K562 (cell line): ENCODE measurements at regions not wholly inside any gene's neighbourhood (a gene's known extent, or its start where the extent isn't known, plus 50 kb on each side); places are given as distances from the start of the nearest gene placed in this dataset.

Experiments used
- ATAC-seq: fragments of 200-7000 bp; cut with Tn5 transposase; 3 replicates; pipeline ENCODE4 v1.9.1; 2020; ENCODE audit warnings: moderate library complexity
- BruUV-seq: library from RNA; stranded (reverse); fragments of 400-500 nt; replicated peaks from 2 replicates; lab custom pipeline; 2021; lab: Mats Ljungman, UMichigan
- CTCF ChIA-PET: fragments of 300-600 bp; formaldehyde crosslinking; extraction: SDS; loops from one replicate; lab custom pipeline; 2021; ENCODE audit warnings: low intra/inter-chr PET ratio; lab: Yijun Ruan, JAX
- POLR2A ChIA-PET: fragments of 300-600, 350-650 bp; sonication (Branson Sonifier 250); formaldehyde crosslinking; extraction: SDS; loops from one replicate; lab custom pipeline; 2021; ENCODE audit warnings: antibody characterized with exemption, inconsistent platforms; lab: Yijun Ruan, JAX
- DNase-seq, 4 experiments: peaks; one replicate each; pipeline versions ENCODE4 v3.0.0 to v3.0.0-alpha.2; 2011 to 2018; ENCODE audit warnings: low spot score in 3 of 4, mixed read lengths in 3 of 4; ENCODE audit errors: extremely low read depth in 1 of 4
- FAIRE-seq: peaks from 2 replicates; lab custom pipeline; 2011; peaks lifted over from hg19 to GRCh38; lab: Jason Lieb, UNC
- H2AFZ ChIP-seq: 2 replicates; pipeline ENCODE4 v1.6.0; 2011; ENCODE audit warnings: low read depth, low read length, control low read depth, inconsistent platforms
- H3K27ac ChIP-seq: fragments of 200-600 bp; 3 replicates; pipeline ENCODE4 v1.8.0; 2011; ENCODE audit warnings: low read depth, mild to moderate bottlenecking, control low read depth, inconsistent platforms, low read length, moderate library complexity, mixed read lengths; ENCODE audit errors: extremely low read depth
- H3K27me3 ChIP-seq, 2 experiments: fragments of 300-600 bp in 1 of 2; 2 replicates in 1 of 2; 3 replicates in 1 of 2; pipeline versions ENCODE4 v1.6.0 to v1.8.0; 2011; ENCODE audit warnings: inconsistent platforms in 2 of 2, low read length in 2 of 2, mild to moderate bottlenecking in 1 of 2, mixed read lengths in 1 of 2, moderate library complexity in 1 of 2; ENCODE audit not compliant: control insufficient read depth in 2 of 2, insufficient read depth in 2 of 2
- H3K36me3 ChIP-seq: fragments of 300-600 bp; 3 replicates; pipeline ENCODE4 v1.8.0; 2011; ENCODE audit warnings: mild to moderate bottlenecking, low read length, inconsistent platforms; ENCODE audit not compliant: control insufficient read depth, insufficient read depth
- H3K4me1 ChIP-seq, 2 experiments: fragments of 200-600 bp in 1 of 2; replicated peaks in 1 of 2; 2 replicates in 1 of 2; 3 replicates in 1 of 2; pipeline versions ENCODE4 v1.5.1 to v1.8.0; 2011; ENCODE audit warnings: inconsistent platforms in 2 of 2, low read length in 2 of 2, mild to moderate bottlenecking in 1 of 2, mixed read lengths in 1 of 2, moderate library complexity in 1 of 2; ENCODE audit not compliant: control insufficient read depth in 2 of 2, insufficient read depth in 2 of 2
- H3K4me2 ChIP-seq: 2 replicates; pipeline ENCODE4 v1.6.1; 2011; ENCODE audit warnings: low read length, control low read depth, inconsistent platforms, mixed read lengths; ENCODE audit not compliant: insufficient read depth
- H3K4me3 ChIP-seq: fragments of 200-600 bp; sonication (generic), shearing (Covaris generic); 2 replicates; pipeline ENCODE4 v1.5.1; 2016; ENCODE audit warnings: control low read depth, inconsistent platforms
- H3K79me2 ChIP-seq: fragments of 200-600 bp; 3 replicates; pipeline ENCODE4 v1.8.0; 2011; ENCODE audit warnings: low read length, inconsistent platforms; ENCODE audit not compliant: control insufficient read depth, insufficient read depth
- H3K9ac ChIP-seq, 2 experiments: 2 replicates each; pipeline versions ENCODE4 v1.6.0 to v1.6.1; 2011; ENCODE audit warnings: low read depth in 2 of 2, low read length in 2 of 2, control low read depth in 1 of 2, inconsistent platforms in 1 of 2, mild to moderate bottlenecking in 1 of 2, mixed read lengths in 1 of 2; ENCODE audit not compliant: insufficient read depth in 1 of 2
- H3K9me1 ChIP-seq: one replicate; pipeline ENCODE4 v1.6.0; 2011; ENCODE audit warnings: inconsistent platforms, mild to moderate bottlenecking, low read length, moderate library complexity; ENCODE audit not compliant: control insufficient read depth, insufficient read depth
- H3K9me3 ChIP-seq: replicated peaks from 2 replicates; pipeline ENCODE4 v1.5.1; 2011; ENCODE audit warnings: low read depth, low read length, inconsistent platforms; ENCODE audit not compliant: control insufficient read depth, insufficient read depth
- H4K20me1 ChIP-seq: replicated peaks from 2 replicates; pipeline ENCODE4 v1.6.1; 2011; ENCODE audit warnings: low read length, inconsistent platforms, mixed read lengths; ENCODE audit not compliant: control insufficient read depth, insufficient read depth
- BDP1 ChIP-seq: IDR thresholded peaks from 3 replicates; pipeline ENCODE4 v1.6.1; 2011; ENCODE audit not compliant: insufficient read length, insufficient read depth
- COPS2 ChIP-seq: fragments of 450-650 bp; conservative IDR thresholded peaks from 2 replicates; pipeline ENCODE4 v1.6.1; 2016; ENCODE audit warnings: mild to moderate bottlenecking, moderate library complexity
- CSDE1 ChIP-seq, 2 experiments: fragments of 450-650 bp; IDR thresholded peaks; 2 replicates each; pipeline ENCODE4 v1.6.1; 2016; ENCODE audit warnings: mild to moderate bottlenecking in 1 of 2
- HDGF ChIP-seq: fragments of 450-650 bp; IDR thresholded peaks from 2 replicates; pipeline ENCODE4 v1.6.1; 2016
- LCOR ChIP-seq: sonication (generic); formaldehyde crosslinking; IDR thresholded peaks from 2 replicates; pipeline ENCODE4 v1.8.0; 2022; ENCODE audit warnings: mild to moderate bottlenecking, missing genetic modification reagents
- NR2F6 ChIP-seq: fragments of 450-650 bp; formaldehyde crosslinking; IDR thresholded peaks from 2 replicates; pipeline ENCODE4 v1.4.0; 2020; ENCODE audit warnings: mild to moderate bottlenecking
- POLR2A ChIP-seq: fragments of 450-650 bp; conservative IDR thresholded peaks from 2 replicates; pipeline ENCODE4 v1.6.1; 2016
- RBFOX2 ChIP-seq: fragments of 200-400 bp; formaldehyde crosslinking; IDR thresholded peaks from 2 replicates; pipeline ENCODE4 v1.6.1; 2017; ENCODE audit warnings: low read depth, mild to moderate bottlenecking, low read length, moderate library complexity
- SMAD4 ChIP-seq: fragments of 250-450 bp; sonication (Bioruptor Pico); conservative IDR thresholded peaks from 2 replicates; pipeline ENCODE4 v1.8.0; 2021; ENCODE audit warnings: inconsistent platforms, mild to moderate bottlenecking, moderate library complexity
- WGBS: fragments of 100-300 bp; shearing (Covaris generic); methylation state at CpG from one replicate; pipeline ENCODE4 v1.1.6; 2016; ENCODE audit warnings: low coverage, mixed read lengths; ENCODE audit not compliant: insufficient coverage; ENCODE audit errors: missing lambda C conversion rate; 5-methylcytosine and 5-hydroxymethylcytosine counted together
- in situ Hi-C: fragments of 300-500 bp; cut with MboI; formaldehyde crosslinking; loops from 4 replicates; pipeline ENCODE4 v1.15.0; 2018; ENCODE audit warnings: inconsistent platforms, mixed read lengths
- intact Hi-C: fragments of 100-400 bp; cut with micrococcal nuclease; formaldehyde crosslinking; loops from 2 replicates; pipeline ENCODE4 v1.14.2; 2022
- TF ChIP-seq, protein P1 (sequence below): fragments of 250-450 bp; sonication (Bioruptor Pico); IDR thresholded peaks from 2 replicates; pipeline ENCODE4 v1.4.0; 2020; ENCODE audit warnings: borderline replicate concordance
- TF ChIP-seq, protein P2 (sequence below): sonication (generic); formaldehyde crosslinking; IDR thresholded peaks from 2 replicates; pipeline ENCODE4 v1.8.0; 2022; ENCODE audit warnings: mild to moderate bottlenecking, missing genetic modification reagents, borderline replicate concordance
- TF ChIP-seq, protein P3 (sequence below): fragments of 450-650 bp; IDR thresholded peaks from 2 replicates; pipeline ENCODE4 v1.6.1; 2016; ENCODE audit warnings: missing biosample characterization, missing genetic modification characterization
- TF ChIP-seq, protein P4 (sequence below): fragments of 450-650 bp; formaldehyde crosslinking; IDR thresholded peaks from 2 replicates; pipeline ENCODE4 v1.4.0; 2020; ENCODE audit warnings: mild to moderate bottlenecking, mixed read lengths
- TF ChIP-seq, protein P5 (sequence below): fragments of 250-450 bp; sonication (Bioruptor Pico); IDR thresholded peaks from 2 replicates; pipeline ENCODE4 v1.8.0; 2022; ENCODE audit warnings: inconsistent platforms

DNA sequence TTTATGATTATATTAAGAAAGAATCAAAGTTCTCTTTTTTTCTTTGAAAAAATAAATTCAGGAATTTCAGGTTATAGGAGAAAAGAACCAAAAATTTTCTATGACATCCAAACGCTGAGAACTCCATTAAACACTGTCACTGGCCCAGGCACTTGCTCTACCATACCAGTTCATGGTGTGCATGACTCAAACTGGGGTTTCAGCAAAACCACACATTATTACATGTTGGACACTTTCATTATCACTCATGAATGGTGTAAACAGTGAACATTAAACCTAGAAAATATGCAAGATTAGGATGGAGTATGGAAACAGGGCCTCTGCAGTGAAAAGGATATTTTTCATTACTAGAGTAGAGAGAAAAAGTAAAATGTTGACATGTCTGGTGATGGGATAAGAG, 369.9 kb upstream of the FAM174A start:
- H3K9ac ChIP-seq, result no peak overlapping the region
- H2AFZ ChIP-seq, result no peak overlapping the region
- 0% methylated on average over 1 of the region's 1 CpG for WGBS
- no peak for FAIRE-seq
- intact Hi-C loops (no loop called here), in situ Hi-C loops (no loop called here)
- no peak overlapping the region for H3K4me2 ChIP-seq
- no peak for TF ChIP-seq NR2F6 (CRISPR knock-in tag)
- no peak for TF ChIP-seq HDGF
- TF ChIP-seq LCOR (CRISPR knock-in tag), result no peak
- TF ChIP-seq POLR2A, result no peak
- TF ChIP-seq BDP1, result no peak
- TF ChIP-seq, protein P1, sequence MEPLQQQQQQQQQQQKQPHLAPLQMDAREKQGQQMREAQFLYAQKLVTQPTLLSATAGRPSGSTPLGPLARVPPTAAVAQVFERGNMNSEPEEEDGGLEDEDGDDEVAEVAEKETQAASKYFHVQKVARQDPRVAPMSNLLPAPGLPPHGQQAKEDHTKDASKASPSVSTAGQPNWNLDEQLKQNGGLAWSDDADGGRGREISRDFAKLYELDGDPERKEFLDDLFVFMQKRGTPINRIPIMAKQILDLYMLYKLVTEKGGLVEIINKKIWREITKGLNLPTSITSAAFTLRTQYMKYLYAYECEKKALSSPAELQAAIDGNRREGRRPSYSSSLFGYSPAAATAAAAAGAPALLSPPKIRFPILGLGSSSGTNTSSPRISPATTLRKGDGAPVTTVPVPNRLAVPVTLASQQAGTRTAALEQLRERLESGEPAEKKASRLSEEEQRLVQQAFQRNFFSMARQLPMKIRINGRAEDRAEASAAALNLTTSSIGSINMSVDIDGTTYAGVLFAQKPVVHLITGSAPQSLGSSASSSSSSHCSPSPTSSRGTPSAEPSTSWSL, result no peak
- no peak for TF ChIP-seq COPS2
- TF ChIP-seq, protein P2, sequence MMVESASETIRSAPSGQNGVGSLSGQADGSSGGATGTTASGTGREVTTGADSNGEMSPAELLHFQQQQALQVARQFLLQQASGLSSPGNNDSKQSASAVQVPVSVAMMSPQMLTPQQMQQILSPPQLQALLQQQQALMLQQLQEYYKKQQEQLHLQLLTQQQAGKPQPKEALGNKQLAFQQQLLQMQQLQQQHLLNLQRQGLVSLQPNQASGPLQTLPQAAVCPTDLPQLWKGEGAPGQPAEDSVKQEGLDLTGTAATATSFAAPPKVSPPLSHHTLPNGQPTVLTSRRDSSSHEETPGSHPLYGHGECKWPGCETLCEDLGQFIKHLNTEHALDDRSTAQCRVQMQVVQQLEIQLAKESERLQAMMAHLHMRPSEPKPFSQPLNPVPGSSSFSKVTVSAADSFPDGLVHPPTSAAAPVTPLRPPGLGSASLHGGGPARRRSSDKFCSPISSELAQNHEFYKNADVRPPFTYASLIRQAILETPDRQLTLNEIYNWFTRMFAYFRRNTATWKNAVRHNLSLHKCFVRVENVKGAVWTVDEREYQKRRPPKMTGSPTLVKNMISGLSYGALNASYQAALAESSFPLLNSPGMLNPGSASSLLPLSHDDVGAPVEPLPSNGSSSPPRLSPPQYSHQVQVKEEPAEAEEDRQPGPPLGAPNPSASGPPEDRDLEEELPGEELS (CRISPR knock-in tag), result no peak
- TF ChIP-seq CSDE1 (IDR thresholded peaks at IDR 0.05), result no peak
- TF ChIP-seq, protein P3, sequence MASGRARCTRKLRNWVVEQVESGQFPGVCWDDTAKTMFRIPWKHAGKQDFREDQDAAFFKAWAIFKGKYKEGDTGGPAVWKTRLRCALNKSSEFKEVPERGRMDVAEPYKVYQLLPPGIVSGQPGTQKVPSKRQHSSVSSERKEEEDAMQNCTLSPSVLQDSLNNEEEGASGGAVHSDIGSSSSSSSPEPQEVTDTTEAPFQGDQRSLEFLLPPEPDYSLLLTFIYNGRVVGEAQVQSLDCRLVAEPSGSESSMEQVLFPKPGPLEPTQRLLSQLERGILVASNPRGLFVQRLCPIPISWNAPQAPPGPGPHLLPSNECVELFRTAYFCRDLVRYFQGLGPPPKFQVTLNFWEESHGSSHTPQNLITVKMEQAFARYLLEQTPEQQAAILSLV (tag), result no peak
- TF ChIP-seq RBFOX2, result no peak
- TF ChIP-seq, protein P4, sequence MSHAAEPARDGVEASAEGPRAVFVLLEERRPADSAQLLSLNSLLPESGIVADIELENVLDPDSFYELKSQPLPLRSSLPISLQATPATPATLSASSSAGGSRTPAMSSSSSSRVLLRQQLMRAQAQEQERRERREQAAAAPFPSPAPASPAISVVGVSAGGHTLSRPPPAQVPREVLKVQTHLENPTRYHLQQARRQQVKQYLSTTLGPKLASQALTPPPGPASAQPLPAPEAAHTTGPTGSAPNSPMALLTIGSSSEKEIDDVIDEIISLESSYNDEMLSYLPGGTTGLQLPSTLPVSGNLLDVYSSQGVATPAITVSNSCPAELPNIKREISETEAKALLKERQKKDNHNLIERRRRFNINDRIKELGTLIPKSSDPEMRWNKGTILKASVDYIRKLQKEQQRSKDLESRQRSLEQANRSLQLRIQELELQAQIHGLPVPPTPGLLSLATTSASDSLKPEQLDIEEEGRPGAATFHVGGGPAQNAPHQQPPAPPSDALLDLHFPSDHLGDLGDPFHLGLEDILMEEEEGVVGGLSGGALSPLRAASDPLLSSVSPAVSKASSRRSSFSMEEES, result no peak
- TF ChIP-seq, protein P5, sequence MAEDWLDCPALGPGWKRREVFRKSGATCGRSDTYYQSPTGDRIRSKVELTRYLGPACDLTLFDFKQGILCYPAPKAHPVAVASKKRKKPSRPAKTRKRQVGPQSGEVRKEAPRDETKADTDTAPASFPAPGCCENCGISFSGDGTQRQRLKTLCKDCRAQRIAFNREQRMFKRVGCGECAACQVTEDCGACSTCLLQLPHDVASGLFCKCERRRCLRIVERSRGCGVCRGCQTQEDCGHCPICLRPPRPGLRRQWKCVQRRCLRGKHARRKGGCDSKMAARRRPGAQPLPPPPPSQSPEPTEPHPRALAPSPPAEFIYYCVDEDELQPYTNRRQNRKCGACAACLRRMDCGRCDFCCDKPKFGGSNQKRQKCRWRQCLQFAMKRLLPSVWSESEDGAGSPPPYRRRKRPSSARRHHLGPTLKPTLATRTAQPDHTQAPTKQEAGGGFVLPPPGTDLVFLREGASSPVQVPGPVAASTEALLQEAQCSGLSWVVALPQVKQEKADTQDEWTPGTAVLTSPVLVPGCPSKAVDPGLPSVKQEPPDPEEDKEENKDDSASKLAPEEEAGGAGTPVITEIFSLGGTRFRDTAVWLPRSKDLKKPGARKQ (CRISPR knock-in tag), result no peak
- no peak for TF ChIP-seq SMAD4 (CRISPR knock-in tag)
- H3K9me1 ChIP-seq, result no peaks in the 10 kb centered on the region
- no peak for DNase-seq
- H3K9me3 ChIP-seq, result peaks cover 2% of the 10 kb centered on the region; the same call in 1 of the 2 replicates
- H3K4me1 ChIP-seq, result no peaks in the 10 kb centered on the region
- ATAC-seq, result no peak
- ChIA-PET CTCF (no interaction called here), POLR2A (no interaction called here)
- BruUV-seq, result no TSS peak
- no peaks in the 10 kb centered on the region for H3K27me3 ChIP-seq
- no peaks in the 10 kb centered on the region for H3K36me3 ChIP-seq
- no peak overlapping the region for H3K4me3 ChIP-seq
- H3K79me2 ChIP-seq, result no peaks in the 10 kb centered on the region
- no peak overlapping the region for H3K27ac ChIP-seq
- no peaks in the 10 kb centered on the region for H4K20me1 ChIP-seq
